Ascending aorta (tissue), 2 donors: ENCODE measurements at regions not wholly inside any gene's neighbourhood (a gene's known extent, or its start where the extent isn't known, plus 50 kb on each side); places are given as distances from the start of the nearest gene placed in this dataset.

ENCODE experiments used
- DNase-seq, 2 donors: peaks; one replicate each; pipeline ENCODE4 v3.0.0-alpha.2; 2019; ENCODE audit warnings: low spot score in 2 of 2
- H3K27ac ChIP-seq, 2 donors: fragments of 200-600 bp; sonication (generic); one replicate each; pipeline ENCODE4 v1.5.1; 2016 to 2017; ENCODE audit warnings: mild to moderate bottlenecking in 1 of 2
- H3K27me3 ChIP-seq: fragments of 200-600 bp; sonication (generic); one replicate; pipeline ENCODE4 v1.5.1; 2017
- H3K36me3 ChIP-seq, 2 donors: fragments of 200-600 bp; sonication (generic); one replicate each; pipeline ENCODE4 v1.5.1; 2016
- H3K4me1 ChIP-seq, 2 donors: fragments of 200-600 bp; sonication (generic); one replicate each; pipeline ENCODE4 v1.5.1; 2016 to 2017; ENCODE audit warnings: mild to moderate bottlenecking in 1 of 2
- H3K4me3 ChIP-seq, 2 donors: fragments of 200-600 bp; sonication (generic); one replicate each; pipeline ENCODE4 v1.5.1; 2016 to 2017; ENCODE audit warnings: mild to moderate bottlenecking in 1 of 2
- H3K9me3 ChIP-seq, 2 donors: fragments of 200-600 bp; sonication (generic); one replicate each; pipeline ENCODE4 v1.5.1; 2016
- intact Hi-C: fragments of 100-400 bp; cut with DNase I; formaldehyde crosslinking; loops from one replicate; pipeline ENCODE4 v1.15.1; 2023
- TF ChIP-seq, protein P1 (sequence below), 3 experiments: fragments of 200-600 bp in 2 of 3; fragments of 450-650 bp in 1 of 3; sonication (generic) in 2 of 3; IDR thresholded peaks; one replicate each; pipeline ENCODE4 v1.5.1; 2016 to 2019; ENCODE audit warnings: antibody characterized with exemption in 3 of 3, mild to moderate bottlenecking in 1 of 3, moderate library complexity in 1 of 3

DNA sequence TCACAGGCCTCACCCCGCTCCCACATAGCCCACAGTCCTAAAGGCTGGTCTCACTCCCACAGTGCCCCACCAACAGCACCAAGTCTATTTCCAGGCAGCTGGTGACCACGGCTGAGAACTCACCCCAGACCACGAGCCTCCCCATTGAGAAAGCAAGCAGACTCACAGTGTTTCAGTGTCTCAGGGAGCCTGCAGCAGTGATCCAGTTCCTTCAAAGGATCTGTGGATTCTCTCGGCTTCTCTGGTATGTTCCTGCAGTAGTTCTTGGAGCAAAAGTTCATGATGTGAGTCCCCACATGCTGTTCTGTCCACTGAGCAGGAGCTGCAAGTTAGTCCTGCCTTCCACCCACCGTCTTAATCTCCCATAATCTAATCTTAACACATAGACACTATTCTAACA is 185.3 kb upstream of the CDH6 start:
- no peaks in the 10 kb centered on the region for H3K36me3 ChIP-seq
- no peak for DNase-seq
- TF ChIP-seq, protein P1, sequence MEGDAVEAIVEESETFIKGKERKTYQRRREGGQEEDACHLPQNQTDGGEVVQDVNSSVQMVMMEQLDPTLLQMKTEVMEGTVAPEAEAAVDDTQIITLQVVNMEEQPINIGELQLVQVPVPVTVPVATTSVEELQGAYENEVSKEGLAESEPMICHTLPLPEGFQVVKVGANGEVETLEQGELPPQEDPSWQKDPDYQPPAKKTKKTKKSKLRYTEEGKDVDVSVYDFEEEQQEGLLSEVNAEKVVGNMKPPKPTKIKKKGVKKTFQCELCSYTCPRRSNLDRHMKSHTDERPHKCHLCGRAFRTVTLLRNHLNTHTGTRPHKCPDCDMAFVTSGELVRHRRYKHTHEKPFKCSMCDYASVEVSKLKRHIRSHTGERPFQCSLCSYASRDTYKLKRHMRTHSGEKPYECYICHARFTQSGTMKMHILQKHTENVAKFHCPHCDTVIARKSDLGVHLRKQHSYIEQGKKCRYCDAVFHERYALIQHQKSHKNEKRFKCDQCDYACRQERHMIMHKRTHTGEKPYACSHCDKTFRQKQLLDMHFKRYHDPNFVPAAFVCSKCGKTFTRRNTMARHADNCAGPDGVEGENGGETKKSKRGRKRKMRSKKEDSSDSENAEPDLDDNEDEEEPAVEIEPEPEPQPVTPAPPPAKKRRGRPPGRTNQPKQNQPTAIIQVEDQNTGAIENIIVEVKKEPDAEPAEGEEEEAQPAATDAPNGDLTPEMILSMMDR (IDR thresholded peaks at IDR 0.05): no peak
- H3K9me3 ChIP-seq: no peaks in the 10 kb centered on the region
- no peak overlapping the region for H3K4me3 ChIP-seq
- no peak overlapping the region for H3K27ac ChIP-seq
- no peaks in the 10 kb centered on the region for H3K4me1 ChIP-seq
- H3K27me3 ChIP-seq: no peaks in the 10 kb centered on the region
- intact Hi-C loops: no loop called here

GRCh38 chr5:31007672-31008071 is 185.8 kb upstream of the CDH6 start:
- Histone ChIP-seq H3K4me1 (no peaks in the 10 kb centered on the region), H3K27me3 (no peaks in the 10 kb centered on the region), H3K27ac (no peak overlapping the region), H3K9me3 (no peaks in the 10 kb centered on the region), H3K36me3 (no peaks in the 10 kb centered on the region), H3K4me3 (no peak overlapping the region)
- no peak for DNase-seq
- intact Hi-C loops: no loop called here
- TF ChIP-seq, protein P1 (IDR thresholded peaks at IDR 0.05): no peak

- H3K36me3 ChIP-seq: no peaks in the 10 kb centered on the region
- no peaks in the 10 kb centered on the region for H3K9me3 ChIP-seq
- H3K4me3 ChIP-seq: no peak overlapping the region
- no peaks in the 10 kb centered on the region for H3K4me1 ChIP-seq
- intact Hi-C loops: no loop called here
- H3K27me3 ChIP-seq: no peaks in the 10 kb centered on the region
- DNase-seq: no peak
- TF ChIP-seq, protein P1 (IDR thresholded peaks at IDR 0.05): no peak
- no peak overlapping the region for H3K27ac ChIP-seq
These were observed 193.2 kb upstream of the CDH6 start for GRCh38 chr5:31000287-31000686.

DNA sequence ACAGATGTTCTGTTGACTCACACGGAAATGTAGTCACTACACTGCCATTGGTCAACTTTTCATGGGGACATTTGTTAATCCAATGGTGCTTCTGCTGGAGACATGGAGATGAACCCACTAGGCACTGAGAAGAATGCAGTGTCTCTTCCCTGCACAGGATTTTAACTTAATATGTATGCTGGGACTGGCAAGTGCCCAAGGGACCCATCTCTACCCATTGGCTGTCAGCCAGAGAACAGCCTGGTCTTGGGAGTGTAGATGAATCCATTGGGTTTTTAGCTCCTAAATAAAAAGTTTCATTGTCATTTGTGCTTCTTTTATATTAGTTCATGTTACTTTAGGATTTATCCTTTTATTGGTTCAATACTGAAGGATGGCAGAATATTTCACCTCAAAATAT is 195.8 kb upstream of the CDH6 start:
- DNase-seq: no peak
- H3K4me1 ChIP-seq: no peaks in the 10 kb centered on the region
- no peaks in the 10 kb centered on the region for H3K36me3 ChIP-seq
- no peak overlapping the region for H3K27ac ChIP-seq
- H3K9me3 ChIP-seq: no peaks in the 10 kb centered on the region
- H3K27me3 ChIP-seq: no peaks in the 10 kb centered on the region
- intact Hi-C loops: no loop called here
- TF ChIP-seq, protein P1 (IDR thresholded peaks at IDR 0.05): no peak
- no peak overlapping the region for H3K4me3 ChIP-seq

- H3K4me3 ChIP-seq: no peak overlapping the region
- H3K9me3 ChIP-seq: no peaks in the 10 kb centered on the region
- no peaks in the 10 kb centered on the region for H3K27me3 ChIP-seq
- H3K4me1 ChIP-seq: no peaks in the 10 kb centered on the region
- TF ChIP-seq, protein P1 (IDR thresholded peaks at IDR 0.05): no peak
- intact Hi-C loops: no loop called here
- no peak overlapping the region for H3K27ac ChIP-seq
- DNase-seq: no peak
- H3K36me3 ChIP-seq: no peaks in the 10 kb centered on the region
These were observed 198.6 kb upstream of the CDH6 start for GRCh38 chr5:30994902-30995301.

DNA sequence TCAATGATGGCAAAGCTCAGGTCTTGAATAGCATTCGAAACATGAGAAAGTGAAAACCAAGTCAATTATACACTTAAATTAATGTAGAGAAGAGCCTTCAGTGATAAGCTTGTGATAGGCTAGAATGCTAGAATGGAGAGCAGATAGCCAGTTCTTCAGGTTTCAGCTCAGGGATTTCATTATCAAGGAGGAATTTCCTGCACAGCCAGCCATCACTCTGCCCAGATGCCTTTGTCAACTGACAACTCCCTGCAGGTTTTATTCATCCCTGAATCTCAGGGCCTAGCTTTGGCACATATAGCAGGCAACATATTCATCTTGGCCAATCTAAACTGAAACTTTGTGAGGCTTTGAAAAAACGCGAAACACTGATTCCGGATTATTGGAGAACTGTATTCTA is 199.3 kb upstream of the CDH6 start:
- no peaks in the 10 kb centered on the region for H3K9me3 ChIP-seq
- no peak for DNase-seq
- no peaks in the 10 kb centered on the region for H3K4me1 ChIP-seq
- intact Hi-C loops: no loop called here
- TF ChIP-seq, protein P1 (IDR thresholded peaks at IDR 0.05): no peak
- H3K36me3 ChIP-seq: no peaks in the 10 kb centered on the region
- H3K27ac ChIP-seq: no peak overlapping the region
- H3K4me3 ChIP-seq: no peak overlapping the region
- H3K27me3 ChIP-seq: no peaks in the 10 kb centered on the region
